Esophagus squamous epithelium (tissue), 4 donors: ENCODE measurements at regions not wholly inside any gene's neighbourhood (a gene's known extent, or its start where the extent isn't known, plus 50 kb on each side); places are given as distances from the start of the nearest gene placed in this dataset.

Experiments used
- CTCF ChIP-seq, 6 experiments: fragments of 450-650 bp in 4 of 6; fragments of 200-600 bp in 2 of 6; sonication (generic) in 2 of 6; IDR thresholded peaks; one replicate each; pipeline ENCODE4 v1.5.1; 2016 to 2019; ENCODE audit warnings: antibody characterized with exemption in 6 of 6, mild to moderate bottlenecking in 4 of 6, moderate library complexity in 4 of 6
- POLR2A ChIP-seq, 4 donors: fragments of 450-650 bp; IDR thresholded peaks; one replicate each; pipeline ENCODE4 v1.6.1; 2017; ENCODE audit warnings: antibody characterized with exemption in 4 of 4, mild to moderate bottlenecking in 4 of 4, moderate library complexity in 3 of 4

- no peak for TF ChIP-seq POLR2A (IDR thresholded peaks at IDR 0.05)
- no peak for TF ChIP-seq CTCF (IDR thresholded peaks at IDR 0.05)
Observed at GRCh38 chr16:26772503-26772902, 294.2 kb upstream of the C16orf82 start.
